ENCODE measurements at regions not wholly inside any gene's neighbourhood (a gene's known extent, or its start where the extent isn't known, plus 50 kb on each side); places are given as distances from the start of the nearest gene placed in this dataset.

GRCh38 chr3:120841264-120841663, 66.7 kb upstream of the STXBP5L start:
- TF ChIP-seq, protein P1, sequence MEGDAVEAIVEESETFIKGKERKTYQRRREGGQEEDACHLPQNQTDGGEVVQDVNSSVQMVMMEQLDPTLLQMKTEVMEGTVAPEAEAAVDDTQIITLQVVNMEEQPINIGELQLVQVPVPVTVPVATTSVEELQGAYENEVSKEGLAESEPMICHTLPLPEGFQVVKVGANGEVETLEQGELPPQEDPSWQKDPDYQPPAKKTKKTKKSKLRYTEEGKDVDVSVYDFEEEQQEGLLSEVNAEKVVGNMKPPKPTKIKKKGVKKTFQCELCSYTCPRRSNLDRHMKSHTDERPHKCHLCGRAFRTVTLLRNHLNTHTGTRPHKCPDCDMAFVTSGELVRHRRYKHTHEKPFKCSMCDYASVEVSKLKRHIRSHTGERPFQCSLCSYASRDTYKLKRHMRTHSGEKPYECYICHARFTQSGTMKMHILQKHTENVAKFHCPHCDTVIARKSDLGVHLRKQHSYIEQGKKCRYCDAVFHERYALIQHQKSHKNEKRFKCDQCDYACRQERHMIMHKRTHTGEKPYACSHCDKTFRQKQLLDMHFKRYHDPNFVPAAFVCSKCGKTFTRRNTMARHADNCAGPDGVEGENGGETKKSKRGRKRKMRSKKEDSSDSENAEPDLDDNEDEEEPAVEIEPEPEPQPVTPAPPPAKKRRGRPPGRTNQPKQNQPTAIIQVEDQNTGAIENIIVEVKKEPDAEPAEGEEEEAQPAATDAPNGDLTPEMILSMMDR (IDR thresholded peaks at IDR 0.05; ENCODE audit: low read depth, low read length) = no peak
- no peak for TF ChIP-seq EZH2phosphoT487 (IDR thresholded peaks at IDR 0.05; ENCODE audit: low read depth)

Data from OCI-LY3 (cell line).